Activated naive CD4-positive, alpha-beta T cell treated with anti-CD3 and anti-CD28 coated beads, Interleukin-2, amount 10 ng/mL, durations not matched to agents 7 days and 5 days (primary cell): ENCODE measurements at regions not wholly inside any gene's neighbourhood (a gene's known extent, or its start where the extent isn't known, plus 50 kb on each side); places are given as distances from the start of the nearest gene placed in this dataset.

Experiments
- CTCF ChIA-PET: fragments of 350-600 bp; sonication (Branson Sonifier 250); formaldehyde crosslinking; loops from one replicate; lab custom pipeline; 2021; ENCODE audit warnings: antibody characterized with exemption; lab: Charles Lee
- DNase-seq: peaks from one replicate; pipeline ENCODE4 v3.0.0-alpha.2; 2020
- H3K27ac Mint-ChIP-seq: one replicate; pipeline ENCODE4 v1.8.0; 2021; ENCODE audit warnings: mild to moderate bottlenecking, moderate library complexity, mixed read lengths
- H3K27me3 Mint-ChIP-seq: one replicate; pipeline ENCODE4 v1.8.0; 2021; ENCODE audit warnings: mild to moderate bottlenecking, mixed read lengths
- H3K36me3 Mint-ChIP-seq: one replicate; pipeline ENCODE4 v1.8.0; 2021; ENCODE audit warnings: mixed read lengths
- H3K4me1 Mint-ChIP-seq: one replicate; pipeline ENCODE4 v1.8.0; 2021; ENCODE audit warnings: mixed read lengths
- H3K4me3 Mint-ChIP-seq: one replicate; pipeline ENCODE4 v1.8.0; 2021; ENCODE audit warnings: mild to moderate bottlenecking, moderate library complexity, mixed read lengths
- H3K9me3 Mint-ChIP-seq: one replicate; pipeline ENCODE4 v1.8.0; 2021; ENCODE audit warnings: mixed read lengths

GRCh38 chr1:191971447-191971846 is 186.8 kb upstream of the RGS18 start:
- no peaks in the 10 kb centered on the region for H3K4me1 Mint-ChIP-seq
- no peak overlapping the region for H3K27ac Mint-ChIP-seq
- H3K27me3 Mint-ChIP-seq, result no peaks in the 10 kb centered on the region
- CTCF ChIA-PET, result no interaction called here
- H3K9me3 Mint-ChIP-seq, result peaks cover 3% of the 10 kb centered on the region
- H3K36me3 Mint-ChIP-seq, result no peaks in the 10 kb centered on the region
- no peak for DNase-seq
- no peak overlapping the region for H3K4me3 Mint-ChIP-seq

GRCh38 chr1:191974004-191974403 is 184.3 kb upstream of the RGS18 start:
- Mint-ChIP-seq H3K9me3 (peaks cover 3% of the 10 kb centered on the region), H3K4me3 (no peak overlapping the region), H3K4me1 (no peaks in the 10 kb centered on the region), H3K27ac (no peak overlapping the region), H3K36me3 (no peaks in the 10 kb centered on the region), H3K27me3 (no peaks in the 10 kb centered on the region)
- DNase-seq, result no peak
- CTCF ChIA-PET, result no interaction called here

GRCh38 chr1:191977874-191978506 is 180.3 kb upstream of the RGS18 start:
- CTCF ChIA-PET, result no interaction called here
- Mint-ChIP-seq H3K36me3 (no peaks in the 10 kb centered on the region), H3K4me1 (no peaks in the 10 kb centered on the region), H3K4me3 (no peak overlapping the region), H3K27me3 (no peaks in the 10 kb centered on the region), H3K27ac (no peak overlapping the region), H3K9me3 (peaks cover 9% of the 10 kb centered on the region)
- DNase-seq, result no peak

GRCh38 chr1:191984856-191985255 is 173.4 kb upstream of the RGS18 start:
- no peak overlapping the region for H3K27ac Mint-ChIP-seq
- no peaks in the 10 kb centered on the region for H3K36me3 Mint-ChIP-seq
- DNase-seq, result no peak
- CTCF ChIA-PET, result no interaction called here
- no peaks in the 10 kb centered on the region for H3K4me1 Mint-ChIP-seq
- H3K4me3 Mint-ChIP-seq, result no peak overlapping the region
- no peaks in the 10 kb centered on the region for H3K27me3 Mint-ChIP-seq
- H3K9me3 Mint-ChIP-seq, result peaks cover 16% of the 10 kb centered on the region

- Mint-ChIP-seq H3K9me3 (peaks cover 6% of the 10 kb centered on the region), H3K4me1 (no peaks in the 10 kb centered on the region)
- CTCF ChIA-PET, result no interaction called here
Measured at GRCh38 chr1:191992118-191992517, 166.1 kb upstream of the RGS18 start.

GRCh38 chr1:191993549-191993948 is 164.7 kb upstream of the RGS18 start:
- H3K4me1 Mint-ChIP-seq, result no peaks in the 10 kb centered on the region
- H3K36me3 Mint-ChIP-seq, result no peaks in the 10 kb centered on the region
- no peaks in the 10 kb centered on the region for H3K27me3 Mint-ChIP-seq
- no peak overlapping the region for H3K4me3 Mint-ChIP-seq
- DNase-seq, result no peak
- H3K27ac Mint-ChIP-seq, result no peak overlapping the region
- H3K9me3 Mint-ChIP-seq, result peaks cover 6% of the 10 kb centered on the region
- CTCF ChIA-PET, result no interaction called here

More at GRCh38 chr1:191992118-191992517, 166.1 kb upstream of the RGS18 start:
- H3K27me3 Mint-ChIP-seq, result no peaks in the 10 kb centered on the region
- no peaks in the 10 kb centered on the region for H3K36me3 Mint-ChIP-seq
- H3K27ac Mint-ChIP-seq, result no peak overlapping the region
- no peak overlapping the region for H3K4me3 Mint-ChIP-seq
- no peak for DNase-seq

GRCh38 chr1:192002063-192002462 is 156.2 kb upstream of the RGS18 start:
- H3K27me3 Mint-ChIP-seq, result no peaks in the 10 kb centered on the region
- H3K36me3 Mint-ChIP-seq, result no peaks in the 10 kb centered on the region
- no peak for DNase-seq
- H3K4me1 Mint-ChIP-seq, result no peaks in the 10 kb centered on the region
- no peak overlapping the region for H3K27ac Mint-ChIP-seq
- CTCF ChIA-PET, result no interaction called here
- no peaks in the 10 kb centered on the region for H3K9me3 Mint-ChIP-seq
- H3K4me3 Mint-ChIP-seq, result no peak overlapping the region

GRCh38 chr1:192003295-192004077 is 154.8 kb upstream of the RGS18 start:
- Mint-ChIP-seq H3K27ac (no peak overlapping the region), H3K4me1 (no peaks in the 10 kb centered on the region)
- CTCF ChIA-PET, result no interaction called here

GRCh38 chr1:192005976-192006375 is 152.3 kb upstream of the RGS18 start:
- Mint-ChIP-seq H3K27ac (no peak overlapping the region), H3K9me3 (peaks cover 2% of the 10 kb centered on the region), H3K4me3 (no peak overlapping the region), H3K27me3 (no peaks in the 10 kb centered on the region), H3K36me3 (no peaks in the 10 kb centered on the region), H3K4me1 (no peaks in the 10 kb centered on the region)
- CTCF ChIA-PET, result no interaction called here
- no peak for DNase-seq

More at GRCh38 chr1:192003295-192004077, 154.8 kb upstream of the RGS18 start:
- Mint-ChIP-seq H3K27me3 (no peaks in the 10 kb centered on the region), H3K4me3 (no peak overlapping the region), H3K36me3 (no peaks in the 10 kb centered on the region), H3K9me3 (no peaks in the 10 kb centered on the region)
- no peak for DNase-seq

- Mint-ChIP-seq H3K27ac (no peak overlapping the region), H3K4me3 (no peak overlapping the region), H3K4me1 (no peaks in the 10 kb centered on the region), H3K9me3 (peaks cover 2% of the 10 kb centered on the region), H3K27me3 (no peaks in the 10 kb centered on the region), H3K36me3 (no peaks in the 10 kb centered on the region)
- CTCF ChIA-PET, result no interaction called here
- no peak for DNase-seq
Measured at GRCh38 chr1:192008281-192008825, 149.9 kb upstream of the RGS18 start.

- DNase-seq, result no peak
- Mint-ChIP-seq H3K27ac (no peak overlapping the region), H3K4me3 (no peak overlapping the region), H3K9me3 (peaks cover 2% of the 10 kb centered on the region), H3K27me3 (no peaks in the 10 kb centered on the region), H3K4me1 (no peaks in the 10 kb centered on the region), H3K36me3 (no peaks in the 10 kb centered on the region)
- CTCF ChIA-PET, result no interaction called here
Measured at GRCh38 chr1:192010406-192010805, 147.9 kb upstream of the RGS18 start.

- Mint-ChIP-seq H3K27me3 (no peaks in the 10 kb centered on the region), H3K27ac (no peak overlapping the region), H3K4me1 (no peaks in the 10 kb centered on the region), H3K36me3 (no peaks in the 10 kb centered on the region), H3K9me3 (peaks cover 2% of the 10 kb centered on the region), H3K4me3 (no peak overlapping the region)
- CTCF ChIA-PET, result interaction anchor here (0.6 kb wide), 1 partner anchor 912 kb away, joined by 3 read pairs; no protein-coding TSS in a partner anchor
- no peak for DNase-seq
Measured at GRCh38 chr1:192011525-192011924, 146.7 kb upstream of the RGS18 start.

GRCh38 chr1:192022827-192023226 is 135.4 kb upstream of the RGS18 start:
- H3K36me3 Mint-ChIP-seq, result no peaks in the 10 kb centered on the region
- H3K27ac Mint-ChIP-seq, result no peak overlapping the region
- H3K4me3 Mint-ChIP-seq, result no peak overlapping the region
- H3K9me3 Mint-ChIP-seq, result peaks cover 13% of the 10 kb centered on the region
- DNase-seq, result no peak
- no peaks in the 10 kb centered on the region for H3K27me3 Mint-ChIP-seq
- CTCF ChIA-PET, result no interaction called here
- no peaks in the 10 kb centered on the region for H3K4me1 Mint-ChIP-seq

GRCh38 chr1:192024881-192025280 is 133.4 kb upstream of the RGS18 start:
- Mint-ChIP-seq H3K4me3 (no peak overlapping the region), H3K27ac (no peak overlapping the region), H3K4me1 (no peaks in the 10 kb centered on the region), H3K9me3 (peaks cover 11% of the 10 kb centered on the region), H3K27me3 (no peaks in the 10 kb centered on the region), H3K36me3 (no peaks in the 10 kb centered on the region)
- CTCF ChIA-PET, result no interaction called here
- no peak for DNase-seq

GRCh38 chr1:192038567-192038966 is 119.7 kb upstream of the RGS18 start:
- Mint-ChIP-seq H3K4me1 (no peaks in the 10 kb centered on the region), H3K27ac (no peak overlapping the region), H3K36me3 (no peaks in the 10 kb centered on the region), H3K27me3 (no peaks in the 10 kb centered on the region), H3K9me3 (peaks cover 3% of the 10 kb centered on the region), H3K4me3 (no peak overlapping the region)
- CTCF ChIA-PET, result no interaction called here
- DNase-seq, result no peak
